Trophoblast cell (in vitro differentiated cells and primary cell): ENCODE measurements at regions not wholly inside any gene's neighbourhood (a gene's known extent, or its start where the extent isn't known, plus 50 kb on each side); places are given as distances from the start of the nearest gene placed in this dataset.

Source experiments
- DNase-seq, 2 donors: peaks; one replicate each; pipeline ENCODE4 v3.0.0-alpha.2; 2016
- H2AFZ ChIP-seq: 2 replicates; pipeline ENCODE4 v1.6.1; 2013; ENCODE audit warnings: low read length, moderate library complexity, mild to moderate bottlenecking; ENCODE audit not compliant: insufficient read depth, poor library complexity
- H2AK5ac ChIP-seq: 2 replicates; pipeline ENCODE4 v1.6.1; 2013; ENCODE audit warnings: mild to moderate bottlenecking, low read length
- H2BK120ac ChIP-seq: 2 replicates; pipeline ENCODE4 v1.6.1; 2013; ENCODE audit warnings: low read length, mild to moderate bottlenecking, moderate library complexity; ENCODE audit not compliant: insufficient read depth, poor library complexity
- H2BK12ac ChIP-seq: 2 replicates; pipeline ENCODE4 v1.6.1; 2013; ENCODE audit warnings: mild to moderate bottlenecking, low read length, moderate library complexity
- H2BK5ac ChIP-seq: 2 replicates; pipeline ENCODE4 v1.6.1; 2013; ENCODE audit warnings: low read length, low read depth, moderate library complexity, mild to moderate bottlenecking; ENCODE audit not compliant: poor library complexity
- H3K14ac ChIP-seq: 2 replicates; pipeline ENCODE4 v1.6.1; 2013; ENCODE audit warnings: mild to moderate bottlenecking, low read length
- H3K18ac ChIP-seq: 2 replicates; pipeline ENCODE4 v1.6.1; 2013; ENCODE audit warnings: mild to moderate bottlenecking, low read length
- H3K23ac ChIP-seq: 2 replicates; pipeline ENCODE4 v1.6.1; 2013; ENCODE audit warnings: low read length
- H3K27ac ChIP-seq: 2 replicates; pipeline ENCODE4 v1.5.1; 2013; ENCODE audit warnings: low read depth, mild to moderate bottlenecking, inconsistent platforms, low read length, moderate library complexity
- H3K27me3 ChIP-seq: 2 replicates; pipeline ENCODE4 v1.6.1; 2013; ENCODE audit warnings: inconsistent platforms, mild to moderate bottlenecking, low read length, moderate library complexity; ENCODE audit not compliant: insufficient read depth
- H3K36me3 ChIP-seq, 2 experiments: 1 replicate in 1 of 2; 2 replicates in 1 of 2; pipeline ENCODE4 v1.6.1; 2013; ENCODE audit warnings: low read length in 2 of 2, mild to moderate bottlenecking in 2 of 2, moderate library complexity in 1 of 2; ENCODE audit not compliant: insufficient read depth in 2 of 2, control insufficient read depth in 1 of 2
- H3K4ac ChIP-seq: 2 replicates; pipeline ENCODE4 v1.6.1; 2013; ENCODE audit warnings: low read depth, mild to moderate bottlenecking, low read length, moderate library complexity
- H3K4me1 ChIP-seq, 2 experiments: 1 replicate in 1 of 2; 2 replicates in 1 of 2; pipeline ENCODE4 v1.6.1; 2013; ENCODE audit warnings: low read length in 2 of 2, mild to moderate bottlenecking in 2 of 2, moderate library complexity in 1 of 2; ENCODE audit not compliant: insufficient read depth in 2 of 2, control insufficient read depth in 1 of 2
- H3K4me2 ChIP-seq: 2 replicates; pipeline ENCODE4 v1.6.1; 2013; ENCODE audit warnings: inconsistent platforms, mild to moderate bottlenecking, low read length, moderate library complexity
- H3K4me3 ChIP-seq: 2 replicates; pipeline ENCODE4 v1.5.1; 2013; ENCODE audit warnings: mild to moderate bottlenecking, low read depth, low read length, inconsistent platforms
- H3K79me1 ChIP-seq: one replicate; pipeline ENCODE4 v1.6.1; 2013; ENCODE audit warnings: low read length
- H3K79me2 ChIP-seq: 2 replicates; pipeline ENCODE4 v1.6.1; 2013; ENCODE audit warnings: low read length, mild to moderate bottlenecking; ENCODE audit not compliant: control insufficient read depth, insufficient read depth, poor library complexity
- H3K9ac ChIP-seq: 2 replicates; pipeline ENCODE4 v1.6.1; 2013; ENCODE audit warnings: mild to moderate bottlenecking, low read length
- H3K9me3 ChIP-seq: 2 replicates; pipeline ENCODE4 v1.6.1; 2013; ENCODE audit warnings: low read depth, mild to moderate bottlenecking, control low read depth, inconsistent platforms, low read length; ENCODE audit not compliant: insufficient read depth
- H4K12ac ChIP-seq: 2 replicates; pipeline ENCODE4 v1.6.1; 2013; ENCODE audit warnings: low read depth, mild to moderate bottlenecking, low read length, moderate library complexity
- H4K8ac ChIP-seq: 2 replicates; pipeline ENCODE4 v1.6.1; 2013; ENCODE audit warnings: low read depth, mild to moderate bottlenecking, low read length, moderate library complexity
- H4K91ac ChIP-seq: one replicate; pipeline ENCODE4 v1.6.1; 2013; ENCODE audit warnings: low read depth, mild to moderate bottlenecking, low read length, moderate library complexity
- WGBS: extraction: QIAGEN DNeasy Blood & Tissue Kit; methylation state at CpG from one replicate; pipeline ENCODE4 v1.1.7; 2013; ENCODE audit warnings: missing lambda C conversion rate; ENCODE audit not compliant: insufficient read length, insufficient coverage; ENCODE audit errors: extremely low coverage; 5-methylcytosine and 5-hydroxymethylcytosine counted together

DNA sequence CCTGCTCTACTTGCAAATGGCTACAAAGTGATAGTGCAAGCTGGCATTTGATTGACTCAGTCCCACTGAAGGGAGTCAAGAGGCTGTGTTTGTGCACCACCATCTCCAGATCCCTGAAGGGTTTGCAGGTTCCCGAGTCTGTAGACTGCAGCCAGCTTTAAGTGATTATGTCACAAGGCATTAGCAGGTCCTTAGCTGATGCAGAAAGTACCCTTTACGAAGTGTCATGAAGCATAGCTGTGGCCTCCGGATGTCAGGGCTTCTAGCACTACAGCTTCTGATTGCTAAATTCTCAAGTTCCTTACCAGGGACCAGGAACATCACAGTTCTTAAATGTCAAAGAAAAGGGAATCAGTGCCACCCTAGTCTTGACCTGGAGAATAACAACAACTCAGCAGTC lies 311.3 kb upstream of the TRPC7 start:
- H3K36me3 ChIP-seq: no peaks in the 10 kb centered on the region
- H3K4ac ChIP-seq: no peak overlapping the region
- no peaks in the 10 kb centered on the region for H3K79me2 ChIP-seq
- no peak overlapping the region for H3K23ac ChIP-seq
- no peak overlapping the region for H4K12ac ChIP-seq
- H3K4me1 ChIP-seq: no peaks in the 10 kb centered on the region
- WGBS: no CpG with 5 or more reads among the region's 3 CpGs
- no peak overlapping the region for H3K4me2 ChIP-seq
- H4K8ac ChIP-seq: no peak overlapping the region
- H2AFZ ChIP-seq: no peak overlapping the region
- no peak overlapping the region for H3K27ac ChIP-seq
- H2BK5ac ChIP-seq: no peak overlapping the region
- H3K14ac ChIP-seq: no peak overlapping the region
- no peak overlapping the region for H3K18ac ChIP-seq
- no peaks in the 10 kb centered on the region for H3K79me1 ChIP-seq
- H2BK120ac ChIP-seq: no peak overlapping the region
- H3K4me3 ChIP-seq: no peak overlapping the region
- H4K91ac ChIP-seq: no peak overlapping the region
- DNase-seq: peak in 1 of 2 donors; percentile 18
- H3K9me3 ChIP-seq: no peaks in the 10 kb centered on the region
- no peak overlapping the region for H2BK12ac ChIP-seq
- no peaks in the 10 kb centered on the region for H3K27me3 ChIP-seq
- H2AK5ac ChIP-seq: no peak overlapping the region
- no peak overlapping the region for H3K9ac ChIP-seq

DNA sequence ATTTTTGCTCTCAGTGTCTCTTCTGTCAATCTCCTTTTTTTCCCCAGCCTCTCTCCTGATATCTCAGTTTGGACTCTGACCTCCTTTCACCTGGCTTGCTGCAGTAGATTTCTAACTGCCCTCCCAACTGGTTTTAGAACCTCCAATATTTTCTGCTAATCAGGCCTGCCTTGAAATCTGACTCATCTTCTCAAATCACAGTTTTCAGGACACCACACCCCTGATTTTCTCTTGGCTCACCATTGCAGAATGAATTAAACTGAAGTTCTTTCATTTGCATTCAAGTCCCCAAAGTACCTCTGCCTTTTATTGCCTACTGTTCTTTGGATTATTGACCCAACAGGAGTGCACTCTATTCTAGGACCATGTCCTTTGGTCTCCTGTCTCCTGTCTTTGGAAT lies 310.4 kb upstream of the TRPC7 start:
- Histone ChIP-seq H2BK5ac (no peak overlapping the region), H3K23ac (no peak overlapping the region), H3K9ac (no peak overlapping the region), H2BK120ac (no peak overlapping the region), H3K4me1 (no peaks in the 10 kb centered on the region), H2AK5ac (no peak overlapping the region), H4K8ac (no peak overlapping the region), H3K4me2 (no peak overlapping the region), H2BK12ac (no peak overlapping the region), H3K79me2 (no peaks in the 10 kb centered on the region), H4K91ac (no peak overlapping the region), H3K27ac (no peak overlapping the region), H4K12ac (no peak overlapping the region), H3K4ac (no peak overlapping the region), H3K79me1 (no peaks in the 10 kb centered on the region), H2AFZ (no peak overlapping the region), H3K14ac (no peak overlapping the region), H3K4me3 (no peak overlapping the region), H3K9me3 (no peaks in the 10 kb centered on the region), H3K36me3 (no peaks in the 10 kb centered on the region), H3K27me3 (no peaks in the 10 kb centered on the region), H3K18ac (no peak overlapping the region)
- DNase-seq: no peak

DNA sequence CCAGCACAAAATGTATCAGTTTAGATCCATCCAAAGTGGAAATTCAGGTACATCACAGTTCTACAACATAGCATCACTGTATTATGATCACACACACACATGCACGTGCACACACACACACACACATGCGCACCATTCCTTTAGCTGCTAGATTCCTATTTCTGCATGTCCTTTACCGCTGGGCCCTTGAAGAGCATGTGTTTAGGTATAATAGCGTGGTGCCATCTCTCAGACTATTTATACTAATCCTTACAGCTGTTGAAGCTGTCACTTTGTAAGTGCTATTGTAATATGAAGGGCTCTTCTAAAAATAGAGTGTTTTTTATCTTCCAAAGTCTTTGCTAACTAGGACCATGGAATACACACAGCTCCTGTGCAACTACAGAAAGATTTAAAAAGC lies 308.8 kb upstream of the TRPC7 start:
- Histone ChIP-seq H3K27me3 (no peaks in the 10 kb centered on the region), H3K4me1 (no peaks in the 10 kb centered on the region), H3K9ac (no peak overlapping the region), H3K4me3 (no peak overlapping the region), H2BK5ac (no peak overlapping the region), H3K79me2 (no peaks in the 10 kb centered on the region), H2AK5ac (no peak overlapping the region), H4K8ac (no peak overlapping the region), H3K4ac (no peak overlapping the region), H2BK12ac (no peak overlapping the region), H3K79me1 (no peaks in the 10 kb centered on the region), H2BK120ac (no peak overlapping the region), H3K36me3 (no peaks in the 10 kb centered on the region), H3K27ac (no peak overlapping the region), H3K9me3 (no peaks in the 10 kb centered on the region), H3K23ac (no peak overlapping the region), H4K91ac (no peak overlapping the region), H4K12ac (no peak overlapping the region), H3K18ac (no peak overlapping the region), H3K14ac (no peak overlapping the region), H3K4me2 (no peak overlapping the region), H2AFZ (no peak overlapping the region)
- DNase-seq: no peak
- WGBS: no CpG with 5 or more reads among the region's 4 CpGs

DNA sequence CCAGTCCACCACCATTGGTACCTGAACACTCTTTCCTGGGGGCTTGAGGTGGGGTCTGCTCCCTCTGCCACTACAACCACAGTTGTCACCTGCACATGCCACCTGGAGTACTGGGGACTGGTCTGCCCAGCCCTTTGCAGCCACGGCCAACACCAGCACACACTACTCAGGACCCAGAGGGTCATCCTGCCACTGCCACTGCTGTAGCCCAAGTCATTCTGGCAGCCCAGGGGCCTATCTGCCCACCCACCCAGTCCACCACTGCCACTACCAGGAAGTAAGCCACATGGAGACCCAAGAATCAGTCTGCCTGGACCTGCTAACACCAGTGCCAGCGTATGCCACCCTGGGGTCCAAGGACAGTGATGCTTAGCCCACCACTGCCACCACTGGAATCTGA lies 302.4 kb upstream of the TRPC7 start:
- H2BK5ac ChIP-seq: no peak overlapping the region
- no peak overlapping the region for H4K91ac ChIP-seq
- H2AFZ ChIP-seq: no peak overlapping the region
- H3K4me3 ChIP-seq: no peak overlapping the region
- no peak overlapping the region for H3K18ac ChIP-seq
- no peak overlapping the region for H3K4ac ChIP-seq
- no peaks in the 10 kb centered on the region for H3K4me1 ChIP-seq
- no peak overlapping the region for H3K23ac ChIP-seq
- H4K8ac ChIP-seq: no peak overlapping the region
- H3K79me1 ChIP-seq: no peaks in the 10 kb centered on the region
- no peak overlapping the region for H3K9ac ChIP-seq
- H3K79me2 ChIP-seq: no peaks in the 10 kb centered on the region
- H3K9me3 ChIP-seq: no peaks in the 10 kb centered on the region
- no peak overlapping the region for H4K12ac ChIP-seq
- WGBS: no CpG with 5 or more reads among the region's 2 CpGs
- DNase-seq: no peak
- H2BK120ac ChIP-seq: no peak overlapping the region
- H3K27ac ChIP-seq: no peak overlapping the region
- no peak overlapping the region for H2AK5ac ChIP-seq
- no peaks in the 10 kb centered on the region for H3K36me3 ChIP-seq
- no peak overlapping the region for H2BK12ac ChIP-seq
- no peak overlapping the region for H3K4me2 ChIP-seq
- H3K27me3 ChIP-seq: no peaks in the 10 kb centered on the region
- H3K14ac ChIP-seq: no peak overlapping the region
